ENCODE measurements at regions not wholly inside any gene's neighbourhood (a gene's known extent, or its start where the extent isn't known, plus 50 kb on each side); places are given as distances from the start of the nearest gene placed in this dataset.

DNA sequence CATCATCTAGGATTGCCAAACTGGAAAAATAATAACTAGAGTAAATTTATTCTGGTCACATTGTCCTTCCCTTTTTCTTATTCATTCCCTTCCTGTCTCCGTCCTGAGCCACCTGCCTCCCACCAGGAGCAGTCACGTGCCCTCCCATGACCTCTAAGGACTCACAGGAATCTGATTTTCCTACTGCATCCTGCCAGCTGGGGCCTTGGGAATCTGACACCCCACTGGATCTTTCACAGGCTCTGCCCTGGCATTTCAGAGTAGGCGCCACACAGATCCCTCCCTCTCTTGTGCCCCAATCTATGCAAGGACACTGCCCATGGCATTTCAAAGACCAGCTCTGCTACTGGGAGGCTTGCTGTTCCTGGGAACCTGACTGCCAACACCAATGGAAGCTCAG is 520.5 kb downstream of the PPARGC1A start:
- no peak for DNase-seq

DNA sequence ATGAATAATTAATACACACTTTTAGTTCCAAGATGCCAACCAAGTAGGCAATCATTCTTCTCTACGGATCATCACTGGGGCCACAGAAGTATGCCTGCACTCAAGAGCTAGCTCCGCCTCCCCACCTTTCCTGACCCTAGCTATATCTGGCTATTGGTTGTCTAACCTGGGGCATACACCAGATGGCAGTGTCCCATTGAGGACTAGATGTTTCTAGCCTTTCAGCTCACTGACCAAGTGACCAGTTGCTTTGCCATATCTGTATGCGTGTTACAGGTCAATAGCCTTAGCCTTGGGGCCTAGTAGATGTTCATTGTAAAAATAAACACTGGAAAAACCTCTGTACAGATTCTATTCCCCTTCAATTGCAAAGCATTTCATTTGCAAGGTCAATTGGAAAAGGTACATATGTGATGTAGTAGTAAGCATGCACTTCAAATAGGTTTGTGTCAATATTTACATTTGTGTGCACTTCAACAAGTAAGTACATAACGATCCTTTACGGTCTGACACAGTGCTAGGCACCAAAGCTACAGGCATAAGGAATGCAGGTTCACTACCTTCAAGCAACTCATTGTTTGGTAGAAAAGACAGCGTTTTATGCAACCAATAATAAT is 521.7 kb downstream of the PPARGC1A start:
- in situ Hi-C loops (cut with HindIII; ENCODE audit: low pct_ligation_motif_present, low pct_unique_long_range_greater_than_20kb, low sequenced_read_pairs): no loop called here
- DNase-seq: peak; percentile 60

More for the DNA sequence above, 520.5 kb downstream of the PPARGC1A start:
- in situ Hi-C loops (cut with HindIII; ENCODE audit: low pct_ligation_motif_present, low pct_unique_long_range_greater_than_20kb, low sequenced_read_pairs): no loop called here

DNA sequence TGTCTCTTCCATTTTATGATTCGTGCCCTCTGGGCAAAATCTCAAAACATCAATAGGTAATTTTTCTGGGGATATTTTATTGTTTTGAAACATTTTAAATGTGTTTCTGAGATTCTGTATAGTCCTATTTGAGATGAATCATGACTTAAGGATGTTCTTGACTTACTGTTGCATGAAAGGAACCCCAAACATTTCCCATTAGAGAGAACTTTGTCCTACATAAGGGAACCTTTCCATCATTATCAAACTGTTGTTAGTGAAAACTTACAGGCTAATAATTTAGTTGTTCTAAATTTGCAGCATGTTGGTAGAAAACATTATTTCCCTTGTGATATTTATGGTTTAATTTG is 523.3 kb downstream of the PPARGC1A start:
- in situ Hi-C loops (cut with HindIII; ENCODE audit: low pct_ligation_motif_present, low pct_unique_long_range_greater_than_20kb, low sequenced_read_pairs): no loop called here
- DNase-seq: no peak

DNA sequence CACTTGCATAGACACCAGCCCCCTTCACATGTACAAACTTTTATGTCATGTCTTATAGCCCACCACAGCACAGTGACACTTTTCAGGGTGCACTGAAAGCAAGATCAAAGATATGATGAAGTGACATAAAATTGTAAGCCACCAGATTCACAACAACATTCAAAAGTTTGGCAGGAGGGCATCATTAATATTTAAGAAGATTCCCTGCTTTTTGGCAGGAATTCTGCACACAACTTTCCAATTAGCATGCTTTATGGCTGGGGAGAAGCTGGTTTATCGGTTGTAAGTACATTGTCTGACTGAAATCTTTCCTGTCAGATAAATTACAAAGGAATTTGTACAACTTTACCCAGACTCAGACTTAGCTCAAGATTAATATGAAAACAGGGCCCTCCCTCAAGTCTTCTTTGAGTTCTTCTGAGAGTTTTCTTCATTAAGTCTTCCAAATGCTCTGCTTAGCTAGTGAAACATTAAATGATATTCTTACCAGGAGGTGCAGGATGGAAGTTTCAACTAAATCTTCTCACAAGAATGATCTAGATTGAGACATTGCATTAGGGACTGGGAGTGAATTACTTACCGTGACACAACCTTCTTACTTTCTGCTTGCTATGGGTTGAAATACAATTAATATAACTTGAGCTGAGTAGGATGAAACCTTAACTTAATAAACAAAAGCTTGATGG is 523.8 kb downstream of the PPARGC1A start:
- in situ Hi-C loops (cut with HindIII; ENCODE audit: low pct_ligation_motif_present, low pct_unique_long_range_greater_than_20kb, low sequenced_read_pairs): no loop called here
- no peak for DNase-seq

DNA sequence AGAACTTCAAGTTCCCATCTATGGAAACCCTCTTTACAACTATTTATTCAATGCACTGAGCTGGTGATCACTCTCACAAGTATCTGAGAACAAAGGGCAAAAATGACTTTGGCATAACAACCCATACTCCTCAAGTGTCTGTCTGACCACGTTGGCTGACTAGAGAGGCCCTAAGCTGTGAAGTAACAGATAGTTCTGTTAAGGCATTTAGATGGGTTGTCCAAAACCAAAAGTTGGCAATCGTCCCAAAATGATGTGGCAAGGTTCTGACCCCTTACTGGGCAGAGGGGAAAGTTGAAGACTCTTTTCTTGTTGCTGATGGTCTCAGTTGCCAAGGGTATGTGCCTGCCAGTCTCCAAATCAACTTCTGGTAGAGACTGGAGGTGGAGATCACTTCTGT is 524.8 kb downstream of the PPARGC1A start:
- in situ Hi-C loops (cut with HindIII; ENCODE audit: low pct_ligation_motif_present, low pct_unique_long_range_greater_than_20kb, low sequenced_read_pairs): no loop called here
- DNase-seq: no peak

DNA sequence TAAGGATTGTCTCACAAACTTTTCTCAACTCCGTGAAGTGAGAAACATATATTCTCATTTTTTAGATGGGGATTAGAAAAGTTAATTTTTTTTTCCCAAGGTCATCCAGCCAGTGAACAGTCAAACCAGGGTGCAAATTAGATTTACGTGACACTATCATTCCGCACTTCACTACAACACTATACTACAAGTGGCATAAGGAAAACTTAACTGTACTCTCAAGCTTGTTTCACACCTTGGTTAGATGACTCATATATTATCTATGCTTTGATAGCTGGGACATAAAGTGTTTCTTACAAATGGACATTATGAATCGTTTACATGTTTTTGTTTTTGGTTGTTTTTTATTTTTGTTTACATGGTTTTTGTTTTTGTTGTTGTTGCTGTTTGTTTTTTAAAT is 525.7 kb downstream of the PPARGC1A start:
- in situ Hi-C loops (cut with HindIII; ENCODE audit: low pct_ligation_motif_present, low pct_unique_long_range_greater_than_20kb, low sequenced_read_pairs): no loop called here
- no peak for DNase-seq

DNA sequence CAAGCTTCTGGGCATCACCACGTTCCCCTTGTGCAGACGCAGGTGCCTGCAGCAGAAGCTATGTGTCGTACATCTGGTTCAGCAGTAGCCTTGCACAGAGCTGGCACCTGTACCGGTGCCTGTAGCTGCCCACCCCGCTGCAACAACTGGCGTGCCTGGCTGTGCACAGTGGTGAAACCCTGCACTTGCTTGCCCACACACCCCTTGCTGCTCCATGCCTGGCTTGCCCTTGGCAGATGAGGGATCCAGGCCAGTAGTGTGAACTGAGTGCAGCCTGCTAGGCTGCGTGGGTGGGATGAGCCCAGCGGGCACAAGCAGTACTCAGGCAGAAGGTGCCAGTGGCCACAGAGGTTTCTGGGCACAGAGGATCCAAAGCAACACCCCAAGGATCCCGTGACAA is 528.4 kb downstream of the PPARGC1A start:
- in situ Hi-C loops (cut with HindIII; ENCODE audit: low pct_ligation_motif_present, low pct_unique_long_range_greater_than_20kb, low sequenced_read_pairs): no loop called here
- DNase-seq: no peak

DNA sequence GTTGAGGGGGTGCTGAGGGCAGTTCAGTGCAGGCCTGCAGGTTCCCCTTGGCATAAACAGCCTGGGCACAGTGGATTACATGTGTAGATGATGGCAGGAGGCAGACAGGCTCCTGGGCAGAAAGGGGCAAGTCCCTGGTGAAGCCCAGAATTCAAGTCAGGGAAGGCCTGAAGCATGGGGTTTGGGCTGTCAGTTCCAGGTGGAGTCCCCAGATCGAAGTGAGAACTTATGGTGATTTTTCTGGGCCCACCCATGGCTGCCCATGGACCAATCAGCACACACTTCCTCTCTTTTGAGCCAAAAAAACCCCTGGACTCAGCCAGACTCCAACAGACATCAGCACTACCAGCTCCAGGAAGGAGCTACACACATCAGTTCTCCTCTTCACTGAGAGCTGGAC is 529.1 kb downstream of the PPARGC1A start:
- in situ Hi-C loops (cut with HindIII; ENCODE audit: low pct_ligation_motif_present, low pct_unique_long_range_greater_than_20kb, low sequenced_read_pairs): no loop called here
- no peak for DNase-seq

DNA sequence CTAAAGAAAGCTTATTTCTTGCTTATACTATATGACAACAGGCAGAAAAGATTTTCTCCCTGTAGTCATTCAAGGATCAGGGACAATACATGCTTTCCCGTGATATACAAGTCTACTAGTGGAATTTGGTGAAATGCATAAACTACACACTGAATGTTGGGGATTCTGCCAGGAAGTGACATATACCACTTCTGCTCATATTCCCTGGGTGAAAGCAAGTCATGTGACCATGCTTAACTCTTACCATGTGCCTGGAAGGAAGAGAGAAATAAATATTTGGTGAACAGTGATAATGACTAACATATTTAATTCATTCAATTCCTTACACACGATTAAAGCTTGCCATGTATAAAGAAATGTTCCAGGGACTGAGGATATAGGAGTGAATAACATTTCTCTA is 534.6 kb downstream of the PPARGC1A start:
- in situ Hi-C loops (cut with HindIII; ENCODE audit: low pct_ligation_motif_present, low pct_unique_long_range_greater_than_20kb, low sequenced_read_pairs): no loop called here

DNA sequence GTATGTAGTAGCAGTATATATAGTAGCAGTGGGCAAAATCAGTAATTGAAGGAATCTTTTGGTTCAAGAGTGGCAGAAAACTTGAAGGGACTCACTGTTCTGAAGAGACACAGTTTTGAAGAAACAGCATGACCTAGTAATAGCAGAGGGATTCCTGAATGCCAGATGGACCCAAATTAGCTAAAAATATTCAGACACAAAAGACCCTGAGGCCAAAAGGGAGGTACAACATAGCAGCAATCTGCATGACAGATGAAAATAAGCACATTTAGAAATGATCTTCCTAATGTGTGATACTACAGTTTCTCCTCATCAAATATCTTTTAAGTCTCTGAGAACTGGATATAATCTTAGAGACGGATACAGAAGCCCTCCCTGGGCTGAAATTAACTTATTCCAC is 536.6 kb downstream of the PPARGC1A start:
- in situ Hi-C loops (cut with HindIII; ENCODE audit: low pct_ligation_motif_present, low pct_unique_long_range_greater_than_20kb, low sequenced_read_pairs): no loop called here
- no peak for DNase-seq

More for the DNA sequence above, 534.6 kb downstream of the PPARGC1A start:
- no peak for DNase-seq

DNA sequence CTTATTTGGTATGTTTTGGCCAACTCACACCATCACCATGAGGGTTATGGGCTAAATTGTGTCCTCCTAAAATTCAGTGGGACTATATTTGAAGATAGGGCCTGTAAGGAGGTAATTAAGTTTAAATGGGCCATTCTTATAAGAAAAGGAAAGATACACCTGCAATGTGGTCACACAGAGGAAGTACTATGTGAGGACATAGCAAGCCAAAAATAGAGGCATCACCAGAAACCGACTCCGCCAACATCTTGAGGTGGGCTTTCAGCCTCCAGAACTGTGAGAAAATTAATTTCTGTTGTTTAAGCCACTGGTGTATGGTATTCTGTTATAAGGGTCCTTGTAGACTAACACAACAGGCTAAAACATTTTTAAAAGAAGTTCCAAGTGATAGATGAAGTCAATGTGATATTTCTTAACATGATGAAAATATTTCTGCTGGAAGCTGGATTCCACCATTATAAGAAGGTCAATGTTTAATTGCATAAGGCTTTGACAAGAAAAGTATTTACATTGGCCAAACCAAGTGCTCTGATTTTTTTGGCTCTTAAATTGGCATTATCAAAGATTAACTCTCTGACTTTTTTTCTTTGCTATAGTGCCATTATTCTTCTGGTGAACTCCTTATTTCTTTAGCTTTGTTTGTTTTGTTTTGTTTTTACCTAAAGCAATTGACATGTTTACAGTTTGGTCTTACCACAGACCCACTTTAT is 540.9 kb downstream of the PPARGC1A start:
- in situ Hi-C loops (cut with HindIII; ENCODE audit: low pct_ligation_motif_present, low pct_unique_long_range_greater_than_20kb, low sequenced_read_pairs): no loop called here

DNA sequence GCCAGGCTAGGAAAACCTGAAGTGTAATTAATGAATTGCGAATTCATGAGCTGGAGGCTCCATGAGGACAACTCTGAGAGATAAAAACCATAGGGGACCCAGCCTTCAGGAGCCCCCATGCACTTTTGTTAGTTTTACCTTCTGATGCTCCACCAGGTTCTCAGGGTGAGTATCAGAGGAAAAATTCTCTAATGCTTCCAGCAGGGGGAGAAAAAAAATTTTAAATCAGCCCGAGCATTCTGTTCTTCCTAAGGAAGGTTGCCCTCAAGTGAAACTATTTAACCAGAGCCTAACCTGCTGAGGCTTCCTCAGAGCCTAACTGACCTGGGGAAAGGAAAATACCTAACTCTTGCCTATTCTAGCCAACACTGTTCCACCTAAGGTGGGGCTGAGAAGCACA is 552.6 kb downstream of the PPARGC1A start:
- in situ Hi-C loops (cut with HindIII; ENCODE audit: low pct_ligation_motif_present, low pct_unique_long_range_greater_than_20kb, low sequenced_read_pairs): no loop called here
- DNase-seq: peak; percentile 37

More for the DNA sequence above, 540.9 kb downstream of the PPARGC1A start:
- no peak for DNase-seq

DNA sequence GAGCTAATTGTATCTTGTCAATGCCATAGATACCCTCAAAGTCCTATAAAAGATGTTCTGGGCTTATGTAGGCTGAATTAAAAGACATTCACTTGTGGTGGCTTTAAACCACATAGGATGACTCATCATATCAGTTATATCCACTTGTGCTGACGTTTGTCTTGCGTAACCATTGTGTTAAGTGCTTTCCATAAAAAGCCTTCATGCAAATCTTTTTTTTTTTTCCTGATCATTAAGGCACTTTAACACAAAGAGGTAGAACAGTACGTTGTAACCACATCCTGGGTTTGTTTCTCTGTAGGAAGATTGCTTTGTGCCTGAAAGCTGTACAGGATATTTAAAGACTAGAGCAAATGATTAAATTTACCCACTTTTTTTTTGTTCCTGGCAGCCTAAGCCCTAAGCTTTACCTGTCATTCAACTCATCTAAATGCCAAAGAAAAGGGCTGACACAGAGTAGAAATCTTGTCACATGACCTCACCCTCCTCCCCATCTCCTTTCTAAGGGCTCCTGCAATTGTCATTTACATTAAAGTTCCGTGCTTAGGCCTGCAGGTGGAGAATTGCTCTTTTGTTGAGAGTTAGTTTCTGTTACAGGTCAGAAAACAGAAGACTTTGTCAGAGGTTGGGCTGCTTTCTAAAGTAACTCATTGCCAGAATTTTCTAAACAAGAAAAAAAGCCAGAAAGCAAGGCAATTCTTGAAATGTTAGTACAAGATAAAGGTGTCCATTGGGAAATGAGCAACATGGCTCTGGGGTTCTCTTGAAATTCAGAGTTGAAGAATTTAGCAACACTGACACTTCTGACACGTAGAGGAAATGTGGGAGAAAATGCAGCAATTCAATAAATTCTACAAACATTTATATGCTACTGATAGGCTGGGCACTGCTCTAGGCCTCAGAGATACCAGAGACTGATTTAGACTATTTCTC is 555.6 kb downstream of the PPARGC1A start:
- peak; percentile 87 for DNase-seq
- in situ Hi-C loops (cut with HindIII; ENCODE audit: low pct_ligation_motif_present, low pct_unique_long_range_greater_than_20kb, low sequenced_read_pairs): no loop called here

DNA sequence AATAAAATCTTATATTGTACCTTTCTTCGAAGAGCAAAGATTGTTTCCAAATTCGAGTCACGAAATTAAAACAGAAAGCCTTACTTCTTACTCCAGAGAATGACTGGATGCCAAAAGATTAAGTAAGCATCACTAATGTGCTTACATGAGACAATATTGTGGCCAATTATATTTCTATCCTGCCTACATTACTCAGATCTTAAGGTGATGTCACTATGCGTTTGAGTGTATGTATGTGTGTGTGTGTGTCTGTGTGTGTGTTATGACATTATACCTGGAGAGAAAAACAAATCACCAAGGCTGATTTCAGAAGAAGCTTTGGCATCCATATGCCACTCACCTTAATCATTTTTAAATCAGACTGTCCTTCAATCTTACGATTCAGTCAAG is 556.3 kb downstream of the PPARGC1A start:
- peak; percentile 3 for DNase-seq
- in situ Hi-C loops (cut with HindIII; ENCODE audit: low pct_ligation_motif_present, low pct_unique_long_range_greater_than_20kb, low sequenced_read_pairs): no loop called here

DNA sequence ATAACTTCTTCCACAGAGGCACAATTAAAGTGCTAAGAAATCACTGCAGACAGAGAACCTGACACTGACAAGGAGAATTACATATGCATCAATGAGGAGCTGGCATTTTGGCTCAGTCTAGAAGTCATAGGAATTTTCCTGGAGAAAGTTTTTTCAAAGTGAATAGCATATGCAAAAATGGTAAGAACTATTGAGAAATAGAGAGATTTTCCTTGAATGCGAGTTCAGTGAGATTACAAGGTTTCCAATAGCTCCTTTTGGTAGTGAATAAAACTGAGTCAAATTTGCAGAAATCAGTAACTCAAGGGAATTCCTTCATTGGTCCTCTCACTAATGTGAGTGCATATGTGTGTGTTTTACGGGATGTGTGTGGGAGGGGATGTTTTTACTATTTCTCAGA is 557.5 kb downstream of the PPARGC1A start:
- in situ Hi-C loops (cut with HindIII; ENCODE audit: low pct_ligation_motif_present, low pct_unique_long_range_greater_than_20kb, low sequenced_read_pairs): no loop called here
- DNase-seq: peak; percentile 6

DNA sequence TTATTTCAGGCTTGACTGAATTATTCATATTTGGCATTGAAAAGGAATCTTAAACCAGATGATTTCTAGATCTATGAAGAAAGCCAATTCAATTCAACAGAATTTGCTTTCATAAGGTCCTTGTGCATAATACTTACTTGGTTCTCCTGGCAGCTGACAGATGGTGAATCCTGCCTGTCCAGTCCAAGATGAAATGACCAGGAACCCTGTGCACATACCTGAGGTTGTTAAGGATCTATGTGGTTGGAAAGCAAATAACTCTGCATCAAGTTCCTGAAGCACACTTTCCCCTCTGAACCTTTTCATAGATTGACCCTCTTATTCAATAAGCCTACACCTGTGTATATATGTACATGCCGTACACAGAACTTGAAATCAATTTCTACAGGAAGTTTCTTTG is 562.7 kb downstream of the PPARGC1A start:
- DNase-seq: no peak
- in situ Hi-C loops (cut with HindIII; ENCODE audit: low pct_ligation_motif_present, low pct_unique_long_range_greater_than_20kb, low sequenced_read_pairs): no loop called here

DNA sequence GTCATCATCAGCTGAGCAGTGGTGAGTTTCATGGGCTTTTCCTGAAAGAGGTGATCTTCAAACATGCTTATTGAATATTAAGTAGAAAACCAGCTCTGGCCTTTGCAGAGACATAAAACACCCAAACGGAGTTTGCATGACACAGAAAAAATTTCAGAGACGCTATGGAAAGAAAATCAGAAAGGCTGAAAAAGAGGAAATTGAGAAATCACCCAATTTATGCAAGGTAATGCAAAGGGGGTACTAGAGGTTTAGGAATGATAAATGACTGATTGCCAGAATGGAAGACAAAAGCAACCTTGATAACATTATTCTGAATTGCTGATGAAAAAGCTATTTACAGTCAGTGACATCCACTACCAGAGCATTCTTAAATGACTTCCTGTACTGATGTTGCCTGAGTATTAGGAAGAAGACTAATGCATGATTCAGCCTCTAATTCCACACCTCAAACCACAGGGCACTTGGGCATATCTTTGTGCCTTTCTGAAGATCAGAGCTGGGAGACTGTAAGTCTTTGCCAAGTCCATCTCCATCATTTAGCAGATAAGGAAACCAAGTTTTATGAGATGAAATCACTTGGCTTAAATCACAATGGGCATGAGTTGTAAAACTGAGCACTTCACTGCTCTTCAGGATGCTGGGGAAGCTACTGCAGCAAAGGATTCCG is 565.7 kb downstream of the PPARGC1A start:
- peak; percentile 55 for DNase-seq
- in situ Hi-C loops (cut with HindIII; ENCODE audit: low pct_ligation_motif_present, low pct_unique_long_range_greater_than_20kb, low sequenced_read_pairs): no loop called here

DNA sequence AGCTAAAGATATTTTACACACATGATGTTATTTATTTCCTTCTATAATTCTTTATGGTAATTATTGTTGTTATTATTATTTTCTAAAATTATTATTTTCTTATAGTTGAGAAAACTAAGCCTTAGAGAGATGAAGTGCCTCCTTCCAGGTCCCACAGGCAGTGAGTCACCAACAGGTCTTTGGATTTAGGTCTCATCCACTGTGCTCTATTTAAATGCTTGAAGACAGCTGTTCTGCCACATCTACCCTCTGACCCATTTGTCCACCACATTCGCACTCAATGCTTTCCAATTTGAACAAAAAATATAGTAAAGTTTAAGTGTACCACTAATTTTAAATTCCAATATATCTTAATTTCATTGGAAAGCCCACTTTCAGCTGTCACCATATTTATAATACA is 566.4 kb downstream of the PPARGC1A start:
- no peak for DNase-seq
- in situ Hi-C loops (cut with HindIII; ENCODE audit: low pct_ligation_motif_present, low pct_unique_long_range_greater_than_20kb, low sequenced_read_pairs): no loop called here
